ENCODE measurements at regions not wholly inside any gene's neighbourhood (a gene's known extent, or its start where the extent isn't known, plus 50 kb on each side); places are given as distances from the start of the nearest gene placed in this dataset.

- TF ChIP-seq CTCF (IDR thresholded peaks at IDR 0.05) (no peak), POLR2A (IDR thresholded peaks at IDR 0.05) (no peak)
Measured at GRCh38 chr5:10160241-10160640, 89.4 kb downstream of the ATPSCKMT start.

Measured in right lobe of liver (tissue), 4 donors.